ENCODE measurements at regions not wholly inside any gene's neighbourhood (a gene's known extent, or its start where the extent isn't known, plus 50 kb on each side); places are given as distances from the start of the nearest gene placed in this dataset.
"Not testable (repeated sequence)": the region's sequence is repeated elsewhere in the genome, so short reads cannot be mapped to it uniquely, and the experiment has no call there.

- not testable (repeated sequence) for H3K4me3 Mint-ChIP-seq; H3K9me3 Mint-ChIP-seq; H3K27ac Mint-ChIP-seq; ATAC-seq; H3K27me3 Mint-ChIP-seq; H3K4me1 Mint-ChIP-seq (ENCODE audit: low read depth in 2 of 2); DNase-seq (ENCODE audit: low spot score); H3K36me3 Mint-ChIP-seq
These were observed 242.3 kb upstream of the TEKT4 start for GRCh38 chr2:94628953-94629352.

- H3K4me1 Mint-ChIP-seq (ENCODE audit: low read depth in 2 of 2); H3K36me3 Mint-ChIP-seq; H3K27ac Mint-ChIP-seq; H3K27me3 Mint-ChIP-seq; ATAC-seq; DNase-seq (ENCODE audit: low spot score); H3K4me3 Mint-ChIP-seq; H3K9me3 Mint-ChIP-seq: not testable (repeated sequence)
These were observed 229.8 kb upstream of the TEKT4 start for GRCh38 chr2:94641397-94641796.

- H3K36me3 Mint-ChIP-seq; ATAC-seq; H3K4me3 Mint-ChIP-seq; H3K9me3 Mint-ChIP-seq; DNase-seq (ENCODE audit: low spot score); H3K27ac Mint-ChIP-seq; H3K27me3 Mint-ChIP-seq; H3K4me1 Mint-ChIP-seq (ENCODE audit: low read depth in 2 of 2): not testable (repeated sequence)
These were observed 219.1 kb upstream of the TEKT4 start for GRCh38 chr2:94652131-94652530.

GRCh38 chr2:94669858-94670257 is 201.4 kb upstream of the TEKT4 start:
- not testable (repeated sequence) for DNase-seq (ENCODE audit: low spot score); H3K4me1 Mint-ChIP-seq (ENCODE audit: low read depth in 2 of 2); H3K9me3 Mint-ChIP-seq; H3K27me3 Mint-ChIP-seq; H3K36me3 Mint-ChIP-seq; H3K27ac Mint-ChIP-seq; H3K4me3 Mint-ChIP-seq; ATAC-seq

- H3K36me3 Mint-ChIP-seq; H3K9me3 Mint-ChIP-seq; ATAC-seq; H3K4me1 Mint-ChIP-seq (ENCODE audit: low read depth in 2 of 2); H3K4me3 Mint-ChIP-seq; H3K27ac Mint-ChIP-seq; H3K27me3 Mint-ChIP-seq; DNase-seq (ENCODE audit: low spot score): not testable (repeated sequence)
These were observed 177.0 kb upstream of the TEKT4 start for GRCh38 chr2:94694236-94694635.

- not testable (repeated sequence) for H3K4me3 Mint-ChIP-seq; ATAC-seq; H3K27me3 Mint-ChIP-seq; H3K9me3 Mint-ChIP-seq; DNase-seq (ENCODE audit: low spot score); H3K4me1 Mint-ChIP-seq (ENCODE audit: low read depth in 2 of 2); H3K36me3 Mint-ChIP-seq; H3K27ac Mint-ChIP-seq
These were observed 162.2 kb upstream of the TEKT4 start for GRCh38 chr2:94708982-94709381.

- Mint-ChIP-seq H3K9me3 (peaks cover 5% of the 10 kb centered on the region), H3K4me1 (ENCODE audit: low read depth in 2 of 2) (no peaks in the 10 kb centered on the region), H3K4me3 (no peak overlapping the region), H3K27me3 (no peaks in the 10 kb centered on the region), H3K36me3 (no peaks in the 10 kb centered on the region), H3K27ac (no peak overlapping the region)
- no peak for DNase-seq (ENCODE audit: low spot score)
- no peak for ATAC-seq
These were observed 145.7 kb upstream of the TEKT4 start for GRCh38 chr2:94725543-94725942.

GRCh38 chr2:94735536-94735935 is 135.7 kb upstream of the TEKT4 start:
- not testable (repeated sequence) for DNase-seq (ENCODE audit: low spot score); H3K4me1 Mint-ChIP-seq (ENCODE audit: low read depth in 2 of 2); H3K27ac Mint-ChIP-seq; ATAC-seq; H3K36me3 Mint-ChIP-seq; H3K9me3 Mint-ChIP-seq; H3K27me3 Mint-ChIP-seq; H3K4me3 Mint-ChIP-seq

- H3K36me3 Mint-ChIP-seq, ATAC-seq, H3K27me3 Mint-ChIP-seq: not testable (repeated sequence)
These were observed 134.1 kb upstream of the TEKT4 start for GRCh38 chr2:94737145-94737544.

GRCh38 chr2:94737736-94738342 is 133.4 kb upstream of the TEKT4 start:
- H3K4me3 Mint-ChIP-seq; H3K36me3 Mint-ChIP-seq; H3K4me1 Mint-ChIP-seq (ENCODE audit: low read depth in 2 of 2); H3K27ac Mint-ChIP-seq; ATAC-seq; H3K27me3 Mint-ChIP-seq; DNase-seq (ENCODE audit: low spot score); H3K9me3 Mint-ChIP-seq: not testable (repeated sequence)

More at GRCh38 chr2:94737145-94737544, 134.1 kb upstream of the TEKT4 start:
- not testable (repeated sequence) for H3K4me3 Mint-ChIP-seq; H3K9me3 Mint-ChIP-seq; DNase-seq (ENCODE audit: low spot score); H3K4me1 Mint-ChIP-seq (ENCODE audit: low read depth in 2 of 2); H3K27ac Mint-ChIP-seq

GRCh38 chr2:94753466-94753998 is 117.7 kb upstream of the TEKT4 start:
- DNase-seq (ENCODE audit: low spot score) (no peak), ATAC-seq (no peak)
- Mint-ChIP-seq H3K27me3 (peaks cover 0 to 4% of the 10 kb centered on the region in 2 donors), H3K4me3 (no peak overlapping the region), H3K4me1 (ENCODE audit: low read depth in 2 of 2) (no peaks in the 10 kb centered on the region), H3K9me3 (peaks cover 6% of the 10 kb centered on the region), H3K36me3 (no peaks in the 10 kb centered on the region), H3K27ac (no peak overlapping the region)

- H3K9me3 Mint-ChIP-seq, result peaks cover 7% of the 10 kb centered on the region
These were observed 112.7 kb upstream of the TEKT4 start for GRCh38 chr2:94758546-94758945.

GRCh38 chr2:94759211-94759610 is 112.0 kb upstream of the TEKT4 start:
- DNase-seq (ENCODE audit: low spot score) (no peak), ATAC-seq (no peak)
- no peak overlapping the region for H3K4me3 Mint-ChIP-seq
- H3K36me3 Mint-ChIP-seq, result no peaks in the 10 kb centered on the region
- no peak overlapping the region for H3K27ac Mint-ChIP-seq
- H3K4me1 Mint-ChIP-seq (ENCODE audit: low read depth in 2 of 2), result peaks cover 0 to 12% of the 10 kb centered on the region in 2 donors
- H3K9me3 Mint-ChIP-seq, result peaks cover 4% of the 10 kb centered on the region
- H3K27me3 Mint-ChIP-seq, result no peaks in the 10 kb centered on the region

More at GRCh38 chr2:94758546-94758945, 112.7 kb upstream of the TEKT4 start:
- no peak for DNase-seq (ENCODE audit: low spot score)
- Mint-ChIP-seq H3K27ac (no peak overlapping the region), H3K4me3 (no peak overlapping the region), H3K4me1 (ENCODE audit: low read depth in 2 of 2) (peaks cover 0 to 7% of the 10 kb centered on the region in 2 donors), H3K36me3 (no peaks in the 10 kb centered on the region), H3K27me3 (peaks cover 0 to 2% of the 10 kb centered on the region in 2 donors)
- ATAC-seq, result no peak

GRCh38 chr2:94762600-94762999 is 108.6 kb upstream of the TEKT4 start:
- Mint-ChIP-seq H3K9me3 (peaks cover 4% of the 10 kb centered on the region), H3K4me3 (no peak overlapping the region), H3K36me3 (no peaks in the 10 kb centered on the region), H3K27ac (no peak overlapping the region), H3K4me1 (ENCODE audit: low read depth in 2 of 2) (peaks cover 0 to 26% of the 10 kb centered on the region in 2 donors), H3K27me3 (no peaks in the 10 kb centered on the region)
- DNase-seq (ENCODE audit: low spot score), result no peak
- ATAC-seq, result no peak

GRCh38 chr2:94763318-94763717 is 107.9 kb upstream of the TEKT4 start:
- H3K27ac Mint-ChIP-seq, result no peak overlapping the region
- ATAC-seq (no peak), DNase-seq (ENCODE audit: low spot score) (no peak)
- no peaks in the 10 kb centered on the region for H3K27me3 Mint-ChIP-seq
- H3K4me1 Mint-ChIP-seq (ENCODE audit: low read depth in 2 of 2), result peaks cover 0 to 26% of the 10 kb centered on the region in 2 donors
- H3K9me3 Mint-ChIP-seq, result peaks cover 8% of the 10 kb centered on the region
- no peak overlapping the region for H3K4me3 Mint-ChIP-seq
- H3K36me3 Mint-ChIP-seq, result no peaks in the 10 kb centered on the region
